Astrocyte (in vitro differentiated cells and primary cell): ENCODE measurements at regions not wholly inside any gene's neighbourhood (a gene's known extent, or its start where the extent isn't known, plus 50 kb on each side); places are given as distances from the start of the nearest gene placed in this dataset.

ENCODE experiments used
- DNase-seq: peaks from one replicate; pipeline ENCODE4 v3.0.0-alpha.2; 2010; ENCODE audit warnings: low read depth
- FAIRE-seq: peaks from 2 replicates; lab custom pipeline; 2011; peaks lifted over from hg19 to GRCh38; lab: Jason Lieb, UNC
- H2AFZ ChIP-seq: 2 replicates; pipeline ENCODE4 v1.6.0; 2012; ENCODE audit warnings: low read depth, low read length, inconsistent platforms
- H3K27ac ChIP-seq: 2 replicates; pipeline ENCODE4 v1.5.1; 2011; ENCODE audit warnings: low read depth, low read length, inconsistent platforms
- H3K27me3 ChIP-seq: 2 replicates; pipeline ENCODE4 v1.6.0; 2011; ENCODE audit warnings: low read length, inconsistent platforms; ENCODE audit not compliant: insufficient read depth
- H3K36me3 ChIP-seq: 2 replicates; pipeline ENCODE4 v1.5.1; 2011; ENCODE audit warnings: low read length, inconsistent platforms; ENCODE audit not compliant: insufficient read depth
- H3K4me1 ChIP-seq: 2 replicates; pipeline ENCODE4 v1.5.1; 2011; ENCODE audit warnings: low read length, inconsistent platforms; ENCODE audit not compliant: insufficient read depth
- H3K4me2 ChIP-seq: 2 replicates; pipeline ENCODE4 v1.6.0; 2012; ENCODE audit warnings: low read length, inconsistent platforms
- H3K4me3 ChIP-seq: 2 replicates; pipeline ENCODE4 v1.5.1; 2011; ENCODE audit warnings: low read depth, mild to moderate bottlenecking, low read length, inconsistent platforms; ENCODE audit not compliant: insufficient read depth
- H3K79me2 ChIP-seq: 2 replicates; pipeline ENCODE4 v1.6.0; 2012; ENCODE audit warnings: mild to moderate bottlenecking, low read length, inconsistent platforms; ENCODE audit not compliant: insufficient read depth
- H3K9ac ChIP-seq: 2 replicates; pipeline ENCODE4 v1.6.0; 2012; ENCODE audit warnings: mild to moderate bottlenecking, low read length, inconsistent platforms
- H3K9me3 ChIP-seq: 2 replicates; pipeline ENCODE4 v1.5.1; 2012; ENCODE audit warnings: low read depth, mild to moderate bottlenecking, low read length, inconsistent platforms; ENCODE audit not compliant: insufficient read depth
- H4K20me1 ChIP-seq: 2 replicates; pipeline ENCODE4 v1.6.0; 2012; ENCODE audit warnings: low read length, inconsistent platforms; ENCODE audit not compliant: insufficient read depth
- H3K27ac Mint-ChIP-seq: one replicate; pipeline ENCODE4 v1.8.0; 2021; ENCODE audit warnings: mild to moderate bottlenecking, mixed read lengths; ENCODE audit not compliant: unreplicated experiment
- H3K27me3 Mint-ChIP-seq: one replicate; pipeline ENCODE4 v1.8.0; 2021; ENCODE audit warnings: low read depth, mixed read lengths; ENCODE audit not compliant: unreplicated experiment
- H3K36me3 Mint-ChIP-seq: one replicate; pipeline ENCODE4 v1.8.0; 2021; ENCODE audit warnings: low read depth, mixed read lengths; ENCODE audit not compliant: unreplicated experiment
- H3K4me1 Mint-ChIP-seq: one replicate; pipeline ENCODE4 v1.8.0; 2021; ENCODE audit warnings: low read depth, mixed read lengths; ENCODE audit not compliant: unreplicated experiment
- H3K4me3 Mint-ChIP-seq: one replicate; pipeline ENCODE4 v1.8.0; 2021; ENCODE audit warnings: mild to moderate bottlenecking, moderate library complexity, mixed read lengths; ENCODE audit not compliant: unreplicated experiment
- H3K9me3 Mint-ChIP-seq: one replicate; pipeline ENCODE4 v1.8.0; 2021; ENCODE audit warnings: mild to moderate bottlenecking, mixed read lengths; ENCODE audit not compliant: unreplicated experiment
- CTCF ChIP-seq: IDR thresholded peaks from 2 replicates; pipeline ENCODE4 v1.5.1; 2011; ENCODE audit warnings: low read depth, mild to moderate bottlenecking, inconsistent platforms, low read length, moderate library complexity; ENCODE audit not compliant: insufficient read depth
- EZH2 ChIP-seq: IDR thresholded peaks from 2 replicates; pipeline ENCODE4 v1.6.1; 2012; ENCODE audit warnings: mild to moderate bottlenecking, low read length, inconsistent platforms; ENCODE audit not compliant: insufficient read depth

GRCh38 chr2:234702731-234703225 is 205.9 kb upstream of the ARL4C start:
- Mint-ChIP-seq H3K9me3 (peaks cover 7% of the 10 kb centered on the region), H3K36me3 (peaks cover 26% of the 10 kb centered on the region), H3K4me1 (peaks cover 10% of the 10 kb centered on the region), H3K27me3 (no peaks in the 10 kb centered on the region), H3K4me3 (no peak overlapping the region), H3K27ac (no peak overlapping the region)
- DNase-seq (no peak), FAIRE-seq (no peak)
- Histone ChIP-seq H3K9ac (no peak overlapping the region), H3K4me2 (no peak overlapping the region), H3K79me2 (no peaks in the 10 kb centered on the region), H4K20me1 (no peaks in the 10 kb centered on the region), H3K9me3 (no peaks in the 10 kb centered on the region), H3K4me1 (peaks cover 7% of the 10 kb centered on the region), H2AFZ (no peak overlapping the region), H3K27ac (no peak overlapping the region), H3K4me3 (no peak overlapping the region), H3K27me3 (no peaks in the 10 kb centered on the region), H3K36me3 (no peaks in the 10 kb centered on the region)
- TF ChIP-seq EZH2 (no peak), CTCF (no peak)

DNA sequence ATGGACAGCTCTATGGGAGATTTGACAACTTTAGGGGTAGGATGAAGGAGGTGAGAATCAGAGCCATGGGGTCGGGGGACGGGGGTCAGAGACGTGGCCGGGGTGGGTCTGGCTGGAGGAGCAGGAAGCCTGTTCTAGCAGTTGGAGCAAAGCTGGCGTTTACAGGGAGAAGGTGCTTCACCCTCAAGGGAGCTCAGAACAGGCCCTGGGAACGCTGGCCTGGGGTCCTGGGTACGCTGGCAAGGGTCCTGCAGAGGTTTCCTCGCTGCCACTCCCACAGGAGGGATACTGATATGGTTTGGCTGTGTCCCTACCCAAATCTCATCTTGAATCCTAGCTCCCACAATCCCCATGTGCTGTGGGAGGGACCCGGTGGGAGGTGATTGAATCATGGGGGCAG is 205.0 kb upstream of the ARL4C start:
- Mint-ChIP-seq H3K4me3 (no peak overlapping the region), H3K4me1 (peaks cover 10% of the 10 kb centered on the region), H3K27me3 (no peaks in the 10 kb centered on the region), H3K9me3 (peaks cover 16% of the 10 kb centered on the region), H3K27ac (no peak overlapping the region), H3K36me3 (peaks cover 30% of the 10 kb centered on the region)
- H3K4me2 ChIP-seq = no peak overlapping the region
- no peak overlapping the region for H3K9ac ChIP-seq
- no peaks in the 10 kb centered on the region for H3K79me2 ChIP-seq
- TF ChIP-seq EZH2 (no peak), CTCF (no peak)
- no peak overlapping the region for H2AFZ ChIP-seq
- peaks cover 7% of the 10 kb centered on the region for H3K9me3 ChIP-seq
- FAIRE-seq (no peak), DNase-seq (no peak)
- H3K36me3 ChIP-seq = no peaks in the 10 kb centered on the region
- H3K27ac ChIP-seq = no peak overlapping the region
- H4K20me1 ChIP-seq = no peaks in the 10 kb centered on the region
- H3K4me3 ChIP-seq = no peak overlapping the region
- H3K4me1 ChIP-seq = peaks cover 7% of the 10 kb centered on the region
- no peaks in the 10 kb centered on the region for H3K27me3 ChIP-seq

- FAIRE-seq (no peak), DNase-seq (no peak)
- Mint-ChIP-seq H3K4me3 (no peak overlapping the region), H3K9me3 (peaks cover 19% of the 10 kb centered on the region), H3K36me3 (peaks cover 34% of the 10 kb centered on the region), H3K27me3 (no peaks in the 10 kb centered on the region), H3K27ac (no peak overlapping the region), H3K4me1 (peaks cover 10% of the 10 kb centered on the region)
- no peaks in the 10 kb centered on the region for H4K20me1 ChIP-seq
- H3K79me2 ChIP-seq = no peaks in the 10 kb centered on the region
- H3K9ac ChIP-seq = no peak overlapping the region
- TF ChIP-seq CTCF (no peak), EZH2 (no peak)
- H3K4me3 ChIP-seq = no peak overlapping the region
- no peaks in the 10 kb centered on the region for H3K27me3 ChIP-seq
- no peak overlapping the region for H2AFZ ChIP-seq
- H3K36me3 ChIP-seq = no peaks in the 10 kb centered on the region
- H3K4me2 ChIP-seq = no peak overlapping the region
- H3K4me1 ChIP-seq = peaks cover 7% of the 10 kb centered on the region
- H3K27ac ChIP-seq = no peak overlapping the region
- peaks cover 8% of the 10 kb centered on the region for H3K9me3 ChIP-seq
Measured at GRCh38 chr2:234701421-234701820, 204.5 kb upstream of the ARL4C start.
